Limb (tissue), 2 donors: ENCODE measurements at regions not wholly inside any gene's neighbourhood (a gene's known extent, or its start where the extent isn't known, plus 50 kb on each side); places are given as distances from the start of the nearest gene placed in this dataset.
"Not testable (repeated sequence)": the region's sequence is repeated elsewhere in the genome, so short reads cannot be mapped to it uniquely, and the experiment has no call there.

Experiments
- DNase-seq, 2 donors: peaks; one replicate each; pipeline ENCODE4 v3.0.0-alpha.2; 2016; ENCODE audit errors: extremely low spot score in 2 of 2

DNA sequence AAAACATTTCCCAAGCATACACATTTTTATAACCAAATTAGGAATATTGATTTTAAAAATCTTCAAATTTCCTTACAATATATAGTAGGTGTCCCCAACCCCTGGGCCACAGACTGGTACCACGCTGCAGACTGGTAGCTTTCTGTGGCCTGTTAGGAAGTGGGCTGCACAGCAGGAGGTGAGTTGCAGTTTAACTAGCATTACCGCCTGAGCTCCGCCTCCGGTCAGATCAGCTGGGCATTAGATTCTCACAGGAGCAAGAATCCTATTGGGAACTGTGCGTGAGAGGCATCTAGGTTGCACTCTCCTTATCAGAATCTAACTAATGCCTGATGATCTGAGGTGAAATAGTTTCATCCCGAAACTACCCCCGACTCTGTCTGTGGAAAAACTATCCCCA, 62.1 kb downstream of the ZWINT start:
- DNase-seq: peak in 1 of 2 donors; percentile 5

- DNase-seq: no peak
Measured at GRCh38 chr10:56296618-56297017, 64.4 kb downstream of the ZWINT start.

DNA sequence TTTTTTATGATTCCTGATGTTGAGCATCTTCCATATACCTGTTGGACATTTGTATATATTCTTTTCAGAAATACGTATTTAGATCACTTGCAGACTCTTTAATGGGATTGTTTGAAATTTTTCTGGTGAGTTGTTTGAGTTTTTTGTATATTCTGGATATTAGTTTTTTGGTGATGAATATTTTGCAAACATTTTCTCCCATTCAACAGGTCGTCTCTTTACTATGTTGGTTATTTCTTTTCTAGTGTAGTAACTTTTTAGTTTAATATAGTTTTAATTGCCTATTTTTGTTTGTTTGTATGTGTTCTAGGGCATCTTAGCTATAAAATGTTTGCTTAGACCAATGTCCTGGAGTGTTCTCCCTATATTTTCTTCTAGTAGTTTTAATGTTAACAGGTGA, 72.7 kb downstream of the ZWINT start:
- DNase-seq: no peak

DNA sequence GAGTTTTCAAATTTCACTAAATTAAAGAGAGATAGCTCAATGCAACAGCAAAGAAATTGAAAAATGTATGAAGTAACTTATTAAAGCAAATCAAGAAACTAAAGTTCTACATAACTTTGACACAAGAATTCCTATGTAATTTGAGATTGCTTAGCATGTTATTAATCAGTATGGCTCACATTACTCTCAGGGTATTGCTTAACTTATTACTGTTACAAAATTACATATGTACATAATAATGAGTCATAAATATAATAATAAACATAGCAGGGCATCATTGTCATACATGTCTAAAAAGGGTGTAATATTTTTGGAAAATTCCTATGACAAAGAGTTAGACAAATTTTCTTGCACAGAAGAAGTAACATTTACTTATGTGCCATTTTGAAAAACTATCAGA, 75.0 kb downstream of the ZWINT start:
- no peak for DNase-seq

DNA sequence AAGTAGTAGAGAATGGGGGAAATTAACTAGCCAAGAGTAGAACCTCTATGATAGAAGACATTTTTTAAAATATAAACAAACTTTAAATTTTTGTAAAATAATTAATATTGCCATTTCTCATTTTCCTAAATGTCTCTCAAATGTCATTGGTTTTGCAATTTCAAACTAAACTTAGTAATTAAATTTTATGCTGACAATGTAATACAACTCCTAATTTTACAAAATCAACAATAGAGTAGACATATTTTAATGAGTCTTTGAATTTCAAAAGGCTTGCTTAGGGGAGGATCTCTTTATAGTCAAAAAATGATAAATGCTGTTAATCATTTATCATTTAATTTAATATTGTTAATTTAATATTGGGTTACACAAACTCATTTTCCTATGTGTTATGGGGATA, 81.8 kb downstream of the ZWINT start:
- no peak for DNase-seq

- no peak for DNase-seq
Measured at GRCh38 chr10:56269181-56269580, 91.9 kb downstream of the ZWINT start.

- no peak for DNase-seq
Measured at GRCh38 chr10:56266120-56266519, 94.9 kb downstream of the ZWINT start.

- DNase-seq: no peak
Measured at GRCh38 chr10:56258991-56259390, 102.1 kb downstream of the ZWINT start.

GRCh38 chr10:56258378-56258777, 102.7 kb downstream of the ZWINT start:
- no peak for DNase-seq

DNA sequence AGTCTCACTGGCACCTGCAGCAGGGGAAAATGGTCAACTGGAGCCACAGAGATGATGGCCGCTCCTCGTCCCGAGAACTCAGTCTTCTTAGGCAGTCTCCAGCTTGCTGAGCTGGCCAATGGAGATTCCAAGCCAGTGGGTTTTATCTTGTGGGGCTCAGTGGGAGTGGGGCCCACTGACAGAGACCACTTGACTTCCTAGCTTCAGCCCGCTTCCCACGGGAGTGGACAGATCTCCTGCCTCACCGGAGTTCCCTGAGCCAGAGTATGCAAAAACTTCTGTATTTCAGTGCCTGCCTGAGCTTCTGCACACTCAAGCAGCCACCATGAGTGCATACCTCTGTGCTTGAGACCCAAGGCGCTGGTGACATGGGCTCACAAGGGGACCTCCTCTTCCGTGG, 105.8 kb downstream of the ZWINT start:
- DNase-seq: no peak

GRCh38 chr10:56240471-56240870, 120.6 kb downstream of the ZWINT start:
- DNase-seq: no peak

DNA sequence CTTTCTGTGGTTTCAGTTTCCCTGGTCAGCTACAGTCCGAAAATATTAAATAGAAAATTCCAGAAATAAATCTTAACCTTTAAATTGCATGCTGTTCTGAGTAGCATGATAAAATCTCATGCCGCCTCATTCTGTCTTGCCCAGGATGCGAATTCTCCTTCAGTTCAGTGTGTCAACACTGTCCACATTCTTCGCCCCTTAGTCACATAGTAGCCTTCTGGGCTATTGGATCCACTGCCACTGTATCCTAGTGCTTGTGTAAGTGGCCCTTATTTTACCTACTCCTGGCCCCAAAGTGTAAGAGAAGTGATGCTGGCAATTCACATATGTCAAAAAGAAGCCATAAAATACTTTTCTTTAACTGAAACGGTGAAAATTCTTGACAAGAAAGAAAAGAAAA, 129.6 kb downstream of the ZWINT start:
- no peak for DNase-seq

DNA sequence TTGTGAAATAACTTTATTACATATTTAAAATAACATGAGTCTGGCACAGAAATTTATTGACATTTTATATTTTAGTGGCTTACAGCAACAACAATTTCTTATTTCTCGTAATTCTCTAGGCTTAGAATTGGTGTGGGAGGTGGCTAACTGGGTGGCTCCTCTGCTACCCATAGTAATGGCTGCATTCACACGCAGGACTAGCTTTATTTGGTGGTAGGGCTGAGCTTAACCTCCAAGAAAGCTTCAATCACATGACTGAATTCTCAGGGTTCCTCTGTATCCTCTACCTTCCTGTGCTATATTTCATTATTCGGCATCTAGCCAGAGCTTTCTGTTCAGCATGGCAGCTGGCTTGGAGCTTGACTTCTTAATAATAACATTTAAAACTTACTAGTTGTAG, 138.8 kb downstream of the ZWINT start:
- DNase-seq: no peak

- no peak for DNase-seq
Measured at GRCh38 chr10:56212951-56213350, 148.1 kb downstream of the ZWINT start.

- DNase-seq: no peak
Measured at GRCh38 chr10:56181607-56182006, 179.5 kb downstream of the ZWINT start.

GRCh38 chr10:56178210-56178609, 182.8 kb downstream of the ZWINT start:
- no peak for DNase-seq

GRCh38 chr10:56155091-56155513, 206.0 kb downstream of the ZWINT start:
- not testable (repeated sequence) for DNase-seq

DNA sequence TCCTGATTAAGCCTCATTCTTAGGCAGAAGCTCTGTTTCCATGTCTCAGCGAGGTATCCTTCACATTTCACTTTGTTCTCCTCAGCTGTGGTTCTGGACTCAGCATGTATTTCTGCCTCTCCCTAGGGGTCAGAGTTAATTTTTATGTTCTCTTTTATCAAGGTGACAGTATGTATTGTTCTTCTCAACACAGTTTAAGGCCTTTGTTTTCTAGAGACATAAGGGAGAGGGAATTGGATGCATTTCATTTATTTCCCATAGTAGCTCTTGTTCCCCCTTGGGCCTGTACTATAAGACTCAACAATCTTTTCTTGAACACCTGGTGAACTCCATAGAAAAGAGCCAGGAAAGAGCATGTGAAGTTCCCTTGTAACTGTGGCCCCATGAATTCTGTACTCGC, 214.3 kb downstream of the ZWINT start:
- DNase-seq: no peak

GRCh38 chr10:56142092-56142728, 218.8 kb downstream of the ZWINT start:
- DNase-seq: no peak

DNA sequence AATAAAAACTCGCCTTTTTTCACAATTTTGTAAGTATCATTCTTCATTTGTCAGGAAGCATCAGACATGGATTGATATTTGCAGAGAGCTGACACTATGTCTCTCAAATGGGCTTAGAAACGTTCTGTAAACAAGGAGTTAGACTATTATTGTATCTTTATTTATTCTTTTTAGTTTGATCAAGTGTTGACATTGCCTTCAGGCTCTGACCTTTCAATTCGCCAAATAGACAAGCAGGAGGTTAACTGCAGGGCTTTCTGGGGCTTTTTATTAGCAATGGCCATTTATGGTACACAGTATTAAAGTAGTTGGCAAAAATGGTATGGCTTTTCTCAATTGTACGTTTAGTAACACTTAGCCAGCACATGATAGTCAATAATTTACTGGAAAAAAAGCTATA, 221.7 kb downstream of the ZWINT start:
- no peak for DNase-seq

GRCh38 chr10:56135828-56136227, 225.2 kb downstream of the ZWINT start:
- DNase-seq: no peak

DNA sequence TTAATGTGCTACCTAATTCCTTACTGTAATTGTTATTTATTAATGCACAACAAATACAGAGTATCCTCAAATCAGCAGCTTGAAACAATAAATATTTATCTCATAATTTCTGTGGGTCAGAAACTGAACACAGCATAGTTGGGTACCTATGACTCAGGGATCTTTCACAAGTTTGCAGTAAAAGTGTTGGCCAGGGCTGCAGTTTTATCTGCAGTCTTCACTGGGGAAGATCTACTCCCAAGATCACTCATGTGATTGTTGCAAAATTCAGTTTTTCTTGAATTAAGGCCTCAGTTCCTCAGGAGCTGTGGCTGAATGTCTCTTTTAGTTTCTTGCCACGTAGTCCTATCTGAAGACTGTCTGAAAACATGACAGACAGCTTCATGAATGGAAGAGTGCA, 237.8 kb downstream of the ZWINT start:
- DNase-seq: no peak

DNA sequence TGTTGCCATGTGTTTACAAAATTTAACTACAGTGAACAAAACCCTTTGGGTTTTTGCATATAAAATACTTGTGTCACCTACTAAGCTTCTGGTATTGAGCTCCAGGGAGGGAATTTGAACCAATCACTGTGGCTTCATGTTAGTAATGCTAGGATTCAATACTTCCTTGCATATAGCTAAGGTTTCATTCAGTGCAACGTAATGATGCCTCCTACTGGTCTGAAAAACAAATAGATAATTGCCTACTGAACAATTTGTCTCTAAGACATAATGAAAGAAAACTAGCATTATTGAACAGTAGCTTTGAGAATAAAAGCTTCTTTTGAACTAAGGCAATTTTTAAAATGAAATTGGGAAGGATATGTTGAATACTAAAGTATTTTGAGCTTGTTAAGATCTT, 244.4 kb downstream of the ZWINT start:
- DNase-seq: no peak

GRCh38 chr10:56109454-56109853, 251.6 kb downstream of the ZWINT start:
- DNase-seq: no peak
